Activated effector memory CD4-positive, alpha-beta T cell treated with anti-CD3 and anti-CD28 coated beads, Interleukin-2, amount 50 U/mL, for 16 hours (primary cell): ENCODE measurements at regions not wholly inside any gene's neighbourhood (a gene's known extent, or its start where the extent isn't known, plus 50 kb on each side); places are given as distances from the start of the nearest gene placed in this dataset.

Experiments used
- DNase-seq: peaks from one replicate; pipeline ENCODE4 v3.0.0-alpha.2; 2020

GRCh38 chr10:3420527-3421469 lies 248.2 kb upstream of the PITRM1 start:
- DNase-seq: no peak

DNA sequence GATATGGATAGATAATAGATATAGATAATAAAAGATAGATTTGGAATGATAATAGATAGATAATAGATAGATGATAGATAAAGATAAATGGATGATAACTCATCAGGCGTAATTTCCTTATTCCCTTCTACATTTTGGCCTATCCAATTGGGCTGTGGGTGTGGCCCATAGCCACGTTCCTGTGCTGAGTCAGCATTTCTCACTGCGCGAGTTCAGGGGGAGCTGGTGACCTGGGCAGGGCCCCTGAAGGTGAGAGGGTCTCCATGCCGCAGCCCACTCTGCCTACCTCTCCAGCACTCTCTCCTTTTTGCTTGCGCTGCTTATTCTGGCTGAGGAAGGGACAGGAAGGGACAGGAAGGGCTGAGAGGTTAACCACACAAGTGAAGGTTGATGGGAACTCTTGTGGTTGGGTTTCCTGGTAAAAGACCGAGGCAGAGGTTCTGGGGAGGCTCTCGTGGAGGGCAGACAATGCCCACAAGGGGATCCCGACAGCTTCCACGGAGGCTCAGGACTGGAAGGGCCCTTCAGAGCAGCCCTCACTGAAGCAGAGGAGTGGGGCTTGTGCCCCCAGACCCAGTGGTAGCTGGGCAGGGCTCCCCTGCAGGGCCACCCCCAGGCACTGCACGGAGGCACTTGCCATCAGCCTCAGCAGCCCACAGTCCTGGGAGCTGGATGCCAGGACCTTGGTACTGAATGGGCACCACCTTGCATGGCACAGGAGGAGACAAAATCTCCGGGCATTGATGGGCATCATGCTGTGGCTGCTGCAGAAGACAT lies 247.3 kb upstream of the PITRM1 start:
- no peak for DNase-seq

- no peak for DNase-seq
These were observed 246.3 kb upstream of the PITRM1 start for GRCh38 chr10:3418926-3419325.

DNA sequence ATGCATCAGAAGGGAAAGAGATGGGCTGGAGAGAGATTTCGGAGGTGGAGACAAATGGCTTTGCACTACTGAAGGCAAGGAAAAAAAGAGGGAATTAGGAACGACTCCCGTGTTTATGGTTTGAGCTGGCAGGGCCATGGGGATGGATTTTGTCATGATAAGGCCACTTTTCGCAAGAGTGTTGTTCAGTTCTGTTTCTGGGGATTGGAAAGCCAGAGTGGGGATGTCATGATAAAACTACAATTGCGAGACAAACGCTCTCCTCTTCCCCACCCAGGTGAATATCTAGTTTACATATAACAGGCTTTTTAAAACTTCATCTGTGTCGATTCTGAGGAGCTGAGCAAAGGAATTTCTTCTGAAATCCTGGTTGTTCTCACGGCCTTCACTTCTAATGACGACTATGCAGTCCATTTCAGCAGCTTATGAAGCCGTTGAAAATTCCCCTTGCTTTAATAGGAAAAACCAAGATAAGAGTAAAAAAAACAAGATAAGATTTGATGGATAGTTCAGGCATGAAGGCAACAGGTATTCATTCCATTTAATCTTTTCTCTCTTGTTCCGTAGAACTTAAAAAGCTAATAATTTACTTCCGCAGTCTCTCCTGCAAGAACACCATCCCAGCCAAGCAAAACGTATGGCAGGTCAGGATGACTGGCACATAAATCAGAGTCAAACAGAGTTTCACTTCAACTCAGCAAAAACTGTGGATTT lies 245.6 kb upstream of the PITRM1 start:
- DNase-seq: no peak

DNA sequence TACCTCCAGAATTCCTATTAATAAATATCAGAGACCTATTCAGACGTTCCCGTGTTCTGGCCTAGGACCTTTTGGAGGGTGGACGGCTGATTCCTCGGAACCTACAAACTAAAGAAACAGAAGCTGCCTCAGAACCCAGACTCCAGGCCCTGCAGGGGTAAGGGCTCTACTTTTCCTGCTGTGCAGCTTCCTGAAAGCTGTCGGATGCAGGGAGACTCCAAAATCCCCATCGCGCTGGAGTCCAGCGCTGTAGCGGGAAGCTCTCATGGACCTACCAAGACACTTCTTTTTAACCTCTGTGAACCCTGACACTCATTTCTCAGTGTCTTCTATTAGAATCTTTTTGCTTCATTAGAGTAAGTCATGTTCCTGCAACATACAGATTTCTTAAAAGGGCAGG lies 244.5 kb upstream of the PITRM1 start:
- no peak for DNase-seq

DNA sequence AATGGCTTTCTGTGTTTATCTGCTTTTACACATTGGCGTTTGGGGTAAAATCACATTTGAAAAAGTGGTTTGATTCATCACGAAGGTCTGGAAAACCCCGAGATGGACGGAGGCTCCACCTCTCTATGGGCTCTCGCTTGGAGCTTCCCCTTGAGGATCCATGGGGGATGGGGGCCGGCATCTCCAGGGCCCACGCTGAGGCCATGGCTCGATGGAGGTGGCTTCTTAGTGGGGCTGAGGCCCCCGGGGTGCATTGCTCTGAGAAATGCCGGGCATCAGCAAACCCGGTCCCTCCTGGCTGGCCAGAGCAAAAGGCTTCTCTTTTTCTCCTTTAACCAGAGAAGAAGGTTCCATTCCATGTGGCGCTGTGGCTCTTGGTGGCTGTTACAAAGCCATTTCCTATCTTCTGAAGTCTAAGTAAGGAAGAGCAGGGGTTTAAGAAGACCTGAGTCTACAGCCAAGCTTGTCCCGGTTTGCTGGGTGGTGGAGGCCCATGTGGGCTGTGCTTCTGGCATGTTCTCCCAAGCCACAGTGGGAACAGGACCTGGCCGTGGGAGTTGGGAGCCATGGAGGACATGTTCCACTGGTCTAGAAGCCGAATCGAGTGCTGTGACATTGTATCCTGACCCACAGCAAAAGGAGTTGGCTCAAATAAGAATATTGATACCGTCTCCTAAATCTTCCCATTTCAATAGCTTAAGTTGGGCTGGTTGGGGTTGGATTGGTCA lies 243.5 kb upstream of the PITRM1 start:
- DNase-seq: no peak

DNA sequence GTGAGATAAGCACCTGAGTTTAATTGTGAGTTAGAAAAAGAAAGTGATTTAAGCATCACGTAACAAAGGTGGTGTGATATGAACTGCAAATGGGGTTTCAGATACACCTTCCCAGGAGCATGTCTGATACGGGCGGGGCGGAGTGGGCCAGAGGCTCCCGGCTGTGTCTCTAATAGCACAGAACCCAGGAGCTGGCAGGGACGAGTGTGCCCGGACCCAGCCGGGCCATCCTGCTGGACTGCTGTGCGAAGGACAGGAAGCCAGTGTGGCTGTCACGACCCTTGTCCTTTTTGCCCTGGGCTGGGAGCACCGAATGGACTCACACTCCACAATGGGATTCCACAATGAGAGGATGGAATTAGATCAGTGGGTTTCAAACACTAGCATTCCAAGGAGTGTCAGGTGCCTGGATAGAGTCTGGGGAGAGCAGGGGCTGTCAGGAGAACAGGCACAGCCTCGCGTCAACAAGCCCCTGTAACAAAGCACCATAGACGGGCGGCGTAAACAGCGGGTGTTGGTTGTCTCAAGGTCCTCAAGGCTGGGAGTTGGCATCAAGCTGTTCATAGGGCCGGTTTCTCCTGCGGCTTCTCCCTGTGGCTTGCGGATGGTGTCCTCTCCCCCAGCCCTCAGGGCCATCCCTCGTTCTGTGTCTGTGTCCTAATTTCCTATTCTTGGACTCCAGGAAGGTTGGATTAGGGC lies 242.6 kb upstream of the PITRM1 start:
- no peak for DNase-seq

GRCh38 chr10:3414667-3415023 lies 242.1 kb upstream of the PITRM1 start:
- no peak for DNase-seq

DNA sequence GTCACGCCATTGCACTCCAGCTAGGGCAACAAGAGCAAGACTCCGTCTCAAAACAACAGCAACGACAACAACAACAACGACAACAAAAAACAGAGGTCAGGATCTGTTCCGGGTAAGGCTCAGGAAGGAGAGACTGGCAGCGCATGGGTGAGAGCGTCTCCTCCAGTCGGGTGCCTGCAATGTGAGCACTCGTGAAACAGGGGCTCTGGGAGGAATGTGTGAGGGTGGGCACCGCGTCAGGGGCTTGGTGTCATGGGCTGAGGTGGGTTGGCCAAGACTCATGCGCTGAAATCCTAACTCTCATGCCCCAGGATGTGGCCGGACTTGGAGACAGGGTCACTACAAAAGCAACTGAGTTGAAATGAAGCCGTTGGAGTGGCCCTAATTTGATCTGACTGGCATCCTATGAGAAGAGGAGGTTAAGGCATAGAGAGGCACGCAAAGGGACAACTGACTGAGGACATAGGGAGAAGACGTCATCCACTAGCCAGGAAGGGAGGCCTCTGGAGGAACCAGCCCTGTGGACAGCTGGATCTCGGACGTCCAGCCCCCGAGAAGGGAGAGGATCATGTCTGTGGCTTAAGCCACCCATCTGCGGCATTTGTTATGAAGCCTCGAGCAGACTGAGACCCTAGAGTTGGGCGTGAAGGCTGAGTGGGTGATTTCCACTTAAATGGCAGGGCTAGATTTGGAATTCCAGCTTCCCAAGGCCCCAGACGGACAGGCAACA lies 241.5 kb upstream of the PITRM1 start:
- no peak for DNase-seq

- no peak for DNase-seq
These were observed 240.1 kb upstream of the PITRM1 start for GRCh38 chr10:3412646-3413045.

- DNase-seq: no peak
These were observed 239.5 kb upstream of the PITRM1 start for GRCh38 chr10:3412071-3412582.

GRCh38 chr10:3411044-3411443 lies 238.5 kb upstream of the PITRM1 start:
- no peak for DNase-seq

GRCh38 chr10:3409928-3410327 lies 237.3 kb upstream of the PITRM1 start:
- no peak for DNase-seq

GRCh38 chr10:3408603-3409365 lies 236.2 kb upstream of the PITRM1 start:
- no peak for DNase-seq

DNA sequence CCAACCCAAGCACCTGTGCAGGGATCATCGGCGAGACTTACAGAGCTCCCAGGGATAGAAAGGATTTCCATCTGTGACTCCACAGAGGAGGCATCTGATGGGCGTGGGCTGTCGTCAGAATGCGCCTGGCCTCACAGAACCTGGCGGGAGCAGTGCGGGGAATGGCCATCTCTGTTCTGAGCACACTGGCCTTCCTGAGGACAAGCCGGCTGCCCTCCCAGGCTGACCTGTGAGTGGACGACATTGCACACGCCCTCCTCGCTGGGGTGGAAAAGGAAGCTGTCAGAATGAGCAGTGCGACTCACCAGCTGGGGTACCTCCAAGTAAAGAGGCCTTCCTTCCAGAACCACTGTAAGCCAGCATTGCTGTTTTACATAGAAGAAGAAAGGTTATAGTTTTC lies 234.6 kb upstream of the PITRM1 start:
- DNase-seq: no peak

DNA sequence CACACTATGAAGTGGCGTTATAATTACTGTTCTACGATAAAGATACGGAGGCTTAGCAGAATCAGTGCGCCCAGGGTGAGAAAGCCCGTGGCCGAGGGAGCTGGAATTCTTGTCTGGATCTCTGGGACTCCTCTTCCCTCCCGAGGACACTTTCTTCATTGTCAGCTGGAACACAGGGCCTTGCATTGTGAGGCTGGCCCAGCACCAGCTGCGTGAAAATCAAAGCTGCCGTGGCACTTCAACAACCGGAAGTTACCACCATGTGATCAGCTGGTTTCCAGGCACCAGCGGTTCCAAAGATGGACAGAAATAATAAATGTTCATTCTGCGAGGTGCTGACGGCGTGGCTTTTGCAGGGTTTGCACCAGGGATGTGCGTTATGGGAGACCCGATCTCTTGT lies 234.0 kb upstream of the PITRM1 start:
- DNase-seq: no peak

GRCh38 chr10:3404381-3404780 lies 231.8 kb upstream of the PITRM1 start:
- DNase-seq: no peak

GRCh38 chr10:3402187-3402751 lies 229.7 kb upstream of the PITRM1 start:
- no peak for DNase-seq

GRCh38 chr10:3401491-3401938 lies 228.9 kb upstream of the PITRM1 start:
- no peak for DNase-seq

GRCh38 chr10:3400348-3400747 lies 227.8 kb upstream of the PITRM1 start:
- DNase-seq: no peak
